GM12865 (cell line): ENCODE measurements at regions not wholly inside any gene's neighbourhood (a gene's known extent, or its start where the extent isn't known, plus 50 kb on each side); places are given as distances from the start of the nearest gene placed in this dataset.

Experiments
- DNase-seq: peaks from one replicate; pipeline ENCODE4 v3.0.0; 2010; ENCODE audit warnings: low read depth
- H3K4me3 ChIP-seq: 2 replicates; pipeline ENCODE4 v1.5.1; 2011; ENCODE audit warnings: mild to moderate bottlenecking, low read depth, low read length, control low read depth
- TF ChIP-seq, protein P1 (sequence below): IDR thresholded peaks from 2 replicates; pipeline ENCODE4 v1.5.1; 2011; ENCODE audit warnings: low read length, control low read depth, low read depth, inconsistent platforms; ENCODE audit not compliant: insufficient read depth; ENCODE audit errors: missing control alignments

DNA sequence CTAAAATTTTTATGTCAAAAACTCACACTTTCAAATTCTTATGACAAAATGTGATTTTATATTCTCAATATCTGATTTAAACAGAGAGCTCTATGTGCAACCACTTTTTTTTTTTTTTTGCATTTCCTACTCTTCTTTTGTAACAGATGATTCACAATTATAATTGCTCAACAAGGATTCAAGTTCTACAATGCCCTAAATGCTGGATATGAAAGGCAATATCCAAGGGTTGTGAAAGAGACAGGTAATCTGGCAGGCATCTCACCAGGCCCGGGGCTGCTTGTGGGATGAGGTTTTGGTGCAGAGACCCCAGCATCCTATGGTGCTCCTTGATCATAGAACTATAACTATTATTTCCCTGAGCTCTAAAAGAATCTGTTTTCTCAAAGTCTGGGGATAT, 363.6 kb upstream of the NBEA start:
- TF ChIP-seq, protein P1, sequence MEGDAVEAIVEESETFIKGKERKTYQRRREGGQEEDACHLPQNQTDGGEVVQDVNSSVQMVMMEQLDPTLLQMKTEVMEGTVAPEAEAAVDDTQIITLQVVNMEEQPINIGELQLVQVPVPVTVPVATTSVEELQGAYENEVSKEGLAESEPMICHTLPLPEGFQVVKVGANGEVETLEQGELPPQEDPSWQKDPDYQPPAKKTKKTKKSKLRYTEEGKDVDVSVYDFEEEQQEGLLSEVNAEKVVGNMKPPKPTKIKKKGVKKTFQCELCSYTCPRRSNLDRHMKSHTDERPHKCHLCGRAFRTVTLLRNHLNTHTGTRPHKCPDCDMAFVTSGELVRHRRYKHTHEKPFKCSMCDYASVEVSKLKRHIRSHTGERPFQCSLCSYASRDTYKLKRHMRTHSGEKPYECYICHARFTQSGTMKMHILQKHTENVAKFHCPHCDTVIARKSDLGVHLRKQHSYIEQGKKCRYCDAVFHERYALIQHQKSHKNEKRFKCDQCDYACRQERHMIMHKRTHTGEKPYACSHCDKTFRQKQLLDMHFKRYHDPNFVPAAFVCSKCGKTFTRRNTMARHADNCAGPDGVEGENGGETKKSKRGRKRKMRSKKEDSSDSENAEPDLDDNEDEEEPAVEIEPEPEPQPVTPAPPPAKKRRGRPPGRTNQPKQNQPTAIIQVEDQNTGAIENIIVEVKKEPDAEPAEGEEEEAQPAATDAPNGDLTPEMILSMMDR, result no peak
- no peak overlapping the region for H3K4me3 ChIP-seq
- no peak for DNase-seq

DNA sequence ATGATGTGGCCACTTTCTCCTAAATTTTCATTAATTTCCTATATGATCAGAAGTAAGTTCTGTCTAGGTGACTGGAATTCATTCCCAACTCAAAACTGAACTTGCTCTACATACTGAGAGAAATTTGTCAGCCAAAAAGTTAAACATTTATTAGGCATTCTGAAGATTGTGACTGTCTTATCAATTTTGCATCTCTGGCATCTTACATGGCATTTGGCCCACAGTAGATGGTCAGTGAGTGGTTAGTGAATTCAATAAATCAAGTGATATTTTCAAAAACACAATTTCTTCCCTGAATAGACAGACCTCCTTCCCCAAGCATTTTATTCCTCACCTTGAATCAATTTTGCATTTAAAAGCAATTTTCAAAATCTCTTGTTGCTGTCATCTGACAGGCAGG, 363.2 kb upstream of the NBEA start:
- H3K4me3 ChIP-seq, result no peak overlapping the region
- TF ChIP-seq, protein P1, result no peak
- DNase-seq, result no peak

DNA sequence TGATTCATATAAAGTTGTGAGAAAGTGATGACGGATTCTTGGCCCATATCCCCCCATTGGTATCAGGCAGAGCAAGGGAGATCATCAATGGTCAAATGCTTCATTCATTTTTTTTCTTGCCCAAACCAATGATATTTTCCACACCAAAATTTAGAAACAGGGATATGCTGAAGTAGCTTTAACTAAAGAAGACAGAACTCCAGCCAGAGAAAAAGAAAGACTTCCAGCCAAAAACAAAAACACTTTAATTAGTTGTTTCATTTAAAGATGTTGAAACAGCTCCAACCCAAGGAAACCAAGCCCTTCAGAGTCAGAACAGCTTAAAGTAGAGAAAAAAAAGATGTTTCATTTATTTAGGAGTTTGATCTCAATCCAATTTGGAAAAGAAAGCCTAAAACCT, 358.9 kb upstream of the NBEA start:
- TF ChIP-seq, protein P1, result no peak
- no peak for DNase-seq
- H3K4me3 ChIP-seq, result no peak overlapping the region

DNA sequence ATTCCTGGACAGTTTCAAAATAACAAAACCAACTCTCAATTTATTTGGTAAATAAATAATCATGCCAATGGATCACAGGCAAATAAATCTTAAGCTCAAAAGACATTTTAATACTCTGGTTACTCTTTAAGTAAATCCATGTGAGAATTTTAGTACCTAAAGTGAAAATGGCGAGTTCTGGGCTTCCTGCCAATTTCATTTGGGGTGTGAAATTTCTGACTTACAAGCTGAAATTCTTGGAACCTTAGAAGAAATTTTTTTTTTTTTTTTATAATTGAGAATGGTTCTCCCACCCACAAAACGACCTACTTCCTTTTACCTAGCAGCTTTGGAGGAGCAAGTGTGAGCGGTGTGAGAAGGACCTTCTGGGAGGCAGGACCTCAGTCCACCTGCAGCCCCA, 354.5 kb upstream of the NBEA start:
- TF ChIP-seq, protein P1, result no peak
- peak; percentile 1 for DNase-seq
- H3K4me3 ChIP-seq, result no peak overlapping the region

DNA sequence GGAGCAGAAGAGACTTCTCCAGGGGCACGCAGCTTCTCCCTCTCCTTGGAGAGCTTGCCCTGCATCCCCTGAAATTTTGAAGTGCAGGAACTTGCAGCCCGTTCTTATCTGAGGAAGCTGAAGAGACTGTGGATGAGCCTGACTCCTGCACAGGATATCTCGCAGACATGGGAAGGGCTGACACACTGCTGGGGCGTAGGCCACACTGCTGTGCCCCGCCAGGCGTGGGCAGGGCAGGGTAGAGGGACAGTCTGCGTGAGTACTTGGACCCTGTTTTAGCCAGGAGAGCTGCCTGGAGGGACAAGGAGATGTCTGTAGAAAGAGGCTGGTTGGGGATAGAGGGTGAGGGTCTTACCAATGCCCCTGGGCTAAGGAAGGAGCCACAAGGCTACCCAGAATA, 353.7 kb upstream of the NBEA start:
- no peak for DNase-seq
- TF ChIP-seq, protein P1, result no peak
- no peak overlapping the region for H3K4me3 ChIP-seq

DNA sequence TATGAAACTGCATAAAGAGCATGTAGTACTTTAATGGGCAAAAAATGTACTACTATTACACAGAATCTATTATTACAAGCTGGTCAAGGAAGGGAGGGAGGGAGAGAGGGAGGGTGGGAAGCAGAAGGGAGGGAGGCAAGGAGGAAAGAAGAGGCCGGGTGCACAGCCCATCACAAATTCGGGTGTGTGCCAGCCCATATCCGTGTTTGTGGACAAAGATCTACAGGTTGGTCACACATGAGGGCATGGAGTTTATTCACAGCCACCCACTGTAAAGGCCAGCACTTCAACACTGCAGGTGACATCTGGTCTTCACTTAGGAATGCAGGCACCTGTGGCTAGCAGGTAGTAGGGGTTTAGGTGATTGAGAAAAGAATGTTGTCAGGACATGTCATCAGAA, 352.5 kb upstream of the NBEA start:
- DNase-seq, result no peak
- TF ChIP-seq, protein P1, result no peak
- H3K4me3 ChIP-seq, result no peak overlapping the region

DNA sequence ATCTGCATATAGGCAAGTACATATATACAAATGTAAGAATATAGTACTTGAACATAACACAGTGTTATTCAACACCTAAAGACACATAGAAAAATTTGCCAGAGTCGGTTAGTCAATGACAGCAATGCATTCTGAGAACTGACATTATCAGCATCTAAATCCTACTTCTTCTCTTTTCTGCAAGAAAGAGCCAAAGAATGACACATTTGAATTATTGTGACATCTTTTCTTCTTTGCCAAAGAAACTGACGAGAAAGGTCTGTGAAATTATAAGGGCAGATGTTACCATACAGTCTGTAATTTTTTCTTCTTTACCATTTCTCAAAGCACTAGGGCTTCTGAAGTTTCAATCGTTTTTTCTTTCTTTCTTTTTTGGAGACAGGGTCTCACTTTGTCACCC, 350.9 kb upstream of the NBEA start:
- DNase-seq, result no peak
- TF ChIP-seq, protein P1, result no peak
- H3K4me3 ChIP-seq, result no peak overlapping the region
